K562 (cell line): ENCODE measurements at regions not wholly inside any gene's neighbourhood (a gene's known extent, or its start where the extent isn't known, plus 50 kb on each side); places are given as distances from the start of the nearest gene placed in this dataset.

Source experiments
- BACH1 ChIP-seq: fragments of 200-800 bp; sonication (Bioruptor generic); IDR thresholded peaks from 2 replicates; pipeline ENCODE4 v1.6.1; 2016; ENCODE audit warnings: missing genetic modification characterization, missing compliant biosample characterization
- CHAMP1 ChIP-seq: fragments of 450-650 bp; IDR thresholded peaks from 2 replicates; pipeline ENCODE4 v1.6.1; 2016; ENCODE audit warnings: mild to moderate bottlenecking
- CLOCK ChIP-seq: fragments of 250-450 bp; sonication (Bioruptor Pico); IDR thresholded peaks from 2 replicates; pipeline ENCODE4 v1.4.0; 2020; ENCODE audit warnings: mild to moderate bottlenecking, moderate library complexity, borderline replicate concordance
- EHMT2 ChIP-seq: fragments of 450-650 bp; IDR thresholded peaks from 2 replicates; pipeline ENCODE4 v1.6.1; 2018; ENCODE audit warnings: antibody characterized with exemption
- KAT8 ChIP-seq: fragments of 450-650 bp; IDR thresholded peaks from 2 replicates; pipeline ENCODE4 v1.6.1; 2016; ENCODE audit warnings: low read depth, mild to moderate bottlenecking
- ZNF133 ChIP-seq: fragments of 250-450 bp; sonication (Bioruptor Pico); IDR thresholded peaks from 2 replicates; pipeline ENCODE4 v1.4.0; 2020; ENCODE audit warnings: mild to moderate bottlenecking
- ZNF324 ChIP-seq: fragments of 250-450 bp; sonication (Bioruptor Pico); IDR thresholded peaks from 2 replicates; pipeline ENCODE4 v1.4.0; 2020; ENCODE audit warnings: mild to moderate bottlenecking
- TF ChIP-seq, protein P1 (sequence below): fragments of 450-650 bp; IDR thresholded peaks from 2 replicates; pipeline ENCODE4 v1.6.1; 2016; ENCODE audit warnings: missing biosample characterization, missing genetic modification characterization

- TF ChIP-seq ZNF133 (no peak), EHMT2 (no peak), BACH1 (tag) (no peak), CHAMP1 (no peak), ZNF324 (no peak), CLOCK (CRISPR knock-in tag) (no peak), KAT8 (no peak)
- TF ChIP-seq, protein P1, sequence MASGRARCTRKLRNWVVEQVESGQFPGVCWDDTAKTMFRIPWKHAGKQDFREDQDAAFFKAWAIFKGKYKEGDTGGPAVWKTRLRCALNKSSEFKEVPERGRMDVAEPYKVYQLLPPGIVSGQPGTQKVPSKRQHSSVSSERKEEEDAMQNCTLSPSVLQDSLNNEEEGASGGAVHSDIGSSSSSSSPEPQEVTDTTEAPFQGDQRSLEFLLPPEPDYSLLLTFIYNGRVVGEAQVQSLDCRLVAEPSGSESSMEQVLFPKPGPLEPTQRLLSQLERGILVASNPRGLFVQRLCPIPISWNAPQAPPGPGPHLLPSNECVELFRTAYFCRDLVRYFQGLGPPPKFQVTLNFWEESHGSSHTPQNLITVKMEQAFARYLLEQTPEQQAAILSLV (tag), result no peak
These were observed 2131.7 kb downstream of the ARAP2 start (continued) for GRCh38 chr4:34112573-34112972.
